ENCODE measurements at regions not wholly inside any gene's neighbourhood (a gene's known extent, or its start where the extent isn't known, plus 50 kb on each side); places are given as distances from the start of the nearest gene placed in this dataset.

DNA sequence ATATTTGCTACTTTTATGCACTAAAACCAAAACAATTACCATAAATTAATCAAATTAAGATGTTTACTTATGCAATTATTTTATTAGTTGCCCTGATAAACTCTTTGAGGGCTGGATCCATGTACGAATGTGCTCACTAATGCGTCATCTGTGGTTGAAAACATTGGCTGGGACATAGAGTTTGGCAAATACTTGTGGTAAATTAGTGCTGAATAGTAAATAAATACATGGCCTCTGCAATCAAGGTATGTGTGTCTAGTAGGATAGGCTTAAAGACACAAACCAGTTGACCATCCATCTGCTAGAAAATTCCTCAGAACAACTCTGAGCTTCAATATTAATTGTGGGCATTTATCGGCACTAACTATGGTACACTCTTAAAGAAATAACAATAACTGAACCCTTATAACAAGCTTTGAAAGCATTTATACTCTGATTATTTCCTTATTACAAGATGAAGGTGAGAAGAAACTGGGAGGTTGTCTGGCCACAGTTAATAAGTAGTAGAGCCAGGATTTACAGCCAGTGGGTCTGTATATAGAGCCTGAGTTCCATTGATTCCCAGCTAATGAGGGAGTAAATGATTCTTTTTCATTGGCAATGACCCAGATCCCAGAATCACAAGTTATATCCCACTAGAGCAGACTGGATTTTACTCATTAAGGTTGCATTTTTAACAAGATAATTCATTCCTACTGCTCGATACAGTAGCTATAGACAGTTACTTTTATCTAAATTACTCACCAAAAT is 169.5 kb upstream of the CNTN6 start:
- TF ChIP-seq, protein P1, sequence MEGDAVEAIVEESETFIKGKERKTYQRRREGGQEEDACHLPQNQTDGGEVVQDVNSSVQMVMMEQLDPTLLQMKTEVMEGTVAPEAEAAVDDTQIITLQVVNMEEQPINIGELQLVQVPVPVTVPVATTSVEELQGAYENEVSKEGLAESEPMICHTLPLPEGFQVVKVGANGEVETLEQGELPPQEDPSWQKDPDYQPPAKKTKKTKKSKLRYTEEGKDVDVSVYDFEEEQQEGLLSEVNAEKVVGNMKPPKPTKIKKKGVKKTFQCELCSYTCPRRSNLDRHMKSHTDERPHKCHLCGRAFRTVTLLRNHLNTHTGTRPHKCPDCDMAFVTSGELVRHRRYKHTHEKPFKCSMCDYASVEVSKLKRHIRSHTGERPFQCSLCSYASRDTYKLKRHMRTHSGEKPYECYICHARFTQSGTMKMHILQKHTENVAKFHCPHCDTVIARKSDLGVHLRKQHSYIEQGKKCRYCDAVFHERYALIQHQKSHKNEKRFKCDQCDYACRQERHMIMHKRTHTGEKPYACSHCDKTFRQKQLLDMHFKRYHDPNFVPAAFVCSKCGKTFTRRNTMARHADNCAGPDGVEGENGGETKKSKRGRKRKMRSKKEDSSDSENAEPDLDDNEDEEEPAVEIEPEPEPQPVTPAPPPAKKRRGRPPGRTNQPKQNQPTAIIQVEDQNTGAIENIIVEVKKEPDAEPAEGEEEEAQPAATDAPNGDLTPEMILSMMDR (IDR thresholded peaks at IDR 0.05; ENCODE audit: low read depth, low read length), result no peak

DNA sequence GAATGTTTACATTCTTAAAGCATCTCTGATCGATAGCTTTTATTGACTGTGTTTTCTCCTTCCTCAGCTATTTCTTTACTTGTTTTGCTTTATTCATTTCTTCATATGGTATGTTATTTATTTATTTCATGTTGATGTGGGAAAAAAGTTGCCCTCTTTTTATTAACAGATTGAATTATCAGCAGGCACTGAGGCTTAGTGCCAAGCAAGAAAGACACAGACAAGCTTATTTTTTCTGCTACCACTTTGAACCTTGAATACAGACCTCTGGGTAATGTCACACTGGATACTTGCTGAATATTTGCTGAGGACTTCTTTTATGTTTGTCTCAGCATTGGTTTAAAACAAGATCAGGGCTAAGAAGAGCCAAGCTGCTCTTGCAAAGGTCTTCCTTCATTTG is 162.0 kb upstream of the CNTN6 start:
- TF ChIP-seq, protein P1 (IDR thresholded peaks at IDR 0.05; ENCODE audit: low read depth, low read length), result no peak

More for the DNA sequence above, 169.5 kb upstream of the CNTN6 start:
- no peak overlapping the region for H3K4me3 ChIP-seq (ENCODE audit: low read depth, low read length)

DNA sequence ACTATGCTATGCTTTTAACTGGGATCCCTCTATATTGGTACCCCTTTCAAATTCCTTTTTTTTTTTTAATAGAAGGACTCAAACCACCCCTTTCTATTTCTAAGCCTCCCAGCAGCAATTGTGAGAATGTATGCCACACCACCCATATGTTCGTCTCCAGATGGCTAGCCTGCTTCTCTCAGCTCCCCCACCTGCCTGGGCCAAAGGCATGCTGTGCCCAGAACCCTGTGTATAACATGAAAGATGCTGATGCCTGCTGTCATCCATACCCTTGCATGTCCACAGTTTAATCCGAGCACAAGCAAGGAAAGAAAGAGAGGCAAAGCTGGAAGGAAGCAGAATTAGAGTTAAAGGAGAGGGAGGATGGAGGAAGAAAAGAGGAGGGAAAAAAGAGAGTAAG is 159.5 kb upstream of the CNTN6 start:
- TF ChIP-seq, protein P1 (IDR thresholded peaks at IDR 0.05; ENCODE audit: low read depth, low read length), result no peak
- H3K4me3 ChIP-seq (ENCODE audit: low read depth, low read length), result no peak overlapping the region

More for the DNA sequence above, 162.0 kb upstream of the CNTN6 start:
- H3K4me3 ChIP-seq (ENCODE audit: low read depth, low read length), result no peak overlapping the region

DNA sequence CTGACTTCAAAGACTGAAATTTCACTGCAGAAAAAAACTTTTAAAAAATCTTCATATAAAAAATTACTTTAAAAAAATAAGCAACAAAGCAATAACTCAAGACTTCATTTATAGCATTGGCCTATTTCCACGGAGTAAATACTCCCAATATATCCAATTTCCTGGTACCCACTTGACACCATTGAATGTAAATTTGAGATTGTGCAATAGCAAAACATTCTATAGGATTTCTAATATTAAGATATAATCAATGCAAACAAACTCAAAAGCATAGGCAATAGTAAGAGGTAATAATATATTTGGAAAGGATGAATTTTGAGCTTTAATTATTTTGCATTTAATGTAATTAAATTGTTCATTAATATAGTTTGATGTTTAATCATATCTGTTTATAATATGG is 148.0 kb upstream of the CNTN6 start:
- no peak overlapping the region for H3K4me3 ChIP-seq (ENCODE audit: low read depth, low read length)
- TF ChIP-seq, protein P1 (IDR thresholded peaks at IDR 0.05; ENCODE audit: low read depth, low read length), result no peak

DNA sequence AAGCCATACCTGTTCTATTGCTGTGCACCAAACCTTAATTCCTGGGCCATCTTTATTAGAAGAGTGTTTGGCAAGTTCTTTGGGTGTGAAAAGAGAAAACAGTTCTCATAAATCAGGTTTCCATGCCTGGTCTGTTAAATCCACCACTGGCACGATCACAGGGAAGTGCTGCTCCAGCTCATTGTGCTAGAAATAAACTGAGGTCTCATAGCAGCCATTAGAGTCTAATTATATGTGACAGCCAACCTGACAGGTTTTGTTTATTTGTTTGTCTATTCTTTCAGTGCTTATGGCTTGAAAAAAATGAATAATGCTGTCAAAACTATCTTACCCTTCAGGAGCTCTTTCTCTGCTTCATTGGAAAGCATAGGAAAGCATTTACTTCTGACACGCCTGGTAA is 147.1 kb upstream of the CNTN6 start:
- TF ChIP-seq, protein P1 (IDR thresholded peaks at IDR 0.05; ENCODE audit: low read depth, low read length), result no peak
- no peak overlapping the region for H3K4me3 ChIP-seq (ENCODE audit: low read depth, low read length)

DNA sequence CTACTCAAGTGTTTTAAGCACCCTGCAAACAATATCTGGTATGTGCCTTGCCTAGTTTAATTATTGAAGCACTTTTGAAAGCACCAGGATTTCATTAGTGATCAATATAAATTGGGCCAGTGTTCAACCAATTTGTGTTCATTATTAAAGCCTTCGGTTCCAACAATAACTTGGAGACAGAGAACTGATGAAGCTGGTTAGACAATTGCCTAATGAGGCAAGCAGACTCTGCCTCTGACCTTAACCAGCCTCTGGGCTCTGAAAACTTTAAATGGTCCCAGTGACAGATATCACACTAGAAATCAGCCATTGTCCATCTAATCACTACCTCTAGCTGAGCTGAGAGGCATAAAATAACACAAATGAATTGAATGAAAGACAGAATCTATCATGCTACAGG is 139.9 kb upstream of the CNTN6 start:
- no peak overlapping the region for H3K4me3 ChIP-seq (ENCODE audit: low read depth, low read length)
- TF ChIP-seq, protein P1 (IDR thresholded peaks at IDR 0.05; ENCODE audit: low read depth, low read length), result no peak

DNA sequence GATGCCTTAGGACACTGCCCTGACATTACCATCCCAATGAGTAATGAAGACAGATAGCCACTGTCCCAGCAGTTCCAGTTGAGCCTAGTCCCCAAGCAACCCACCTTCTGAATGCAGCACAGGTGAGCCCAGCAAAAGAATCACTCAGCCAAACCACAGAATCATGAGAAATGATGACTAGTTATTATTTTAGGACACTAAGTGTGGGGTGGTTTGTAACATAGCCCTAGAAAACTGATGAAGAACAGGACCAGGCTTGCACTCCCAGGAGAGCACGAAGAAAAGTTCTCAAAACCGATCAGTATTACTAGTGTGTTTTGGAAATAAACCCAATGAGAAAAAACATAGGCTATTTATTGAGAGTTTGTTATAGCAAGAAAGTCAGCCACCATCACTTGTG is 129.6 kb upstream of the CNTN6 start:
- no peak overlapping the region for H3K4me3 ChIP-seq (ENCODE audit: low read depth, low read length)
- TF ChIP-seq, protein P1 (IDR thresholded peaks at IDR 0.05; ENCODE audit: low read depth, low read length), result no peak
